Nephron (organoid): ENCODE measurements at regions not wholly inside any gene's neighbourhood (a gene's known extent, or its start where the extent isn't known, plus 50 kb on each side); places are given as distances from the start of the nearest gene placed in this dataset.
A peak's percentile ranks its signal among the peaks of the same experiment; 100 is the strongest.

ENCODE experiments used
- H3K27ac Mint-ChIP-seq, 3 experiments: 2 replicates each; pipeline ENCODE4 v1.8.0; 2020; ENCODE audit warnings: mixed read lengths in 3 of 3, mild to moderate bottlenecking in 2 of 3, moderate library complexity in 1 of 3
- H3K27me3 Mint-ChIP-seq: 2 replicates; pipeline ENCODE4 v1.8.0; 2021; ENCODE audit warnings: low read depth, mild to moderate bottlenecking, moderate library complexity, mixed read lengths
- H3K36me3 Mint-ChIP-seq: 2 replicates; pipeline ENCODE4 v1.8.0; 2020; ENCODE audit warnings: low read depth, mixed read lengths
- H3K4me1 Mint-ChIP-seq: 2 replicates; pipeline ENCODE4 v1.8.0; 2020; ENCODE audit warnings: mixed read lengths
- H3K4me3 Mint-ChIP-seq, 3 experiments: 2 replicates each; pipeline ENCODE4 v1.8.0; 2020; ENCODE audit warnings: mild to moderate bottlenecking in 3 of 3, mixed read lengths in 3 of 3, moderate library complexity in 2 of 3
- H3K9me3 Mint-ChIP-seq: 2 replicates; pipeline ENCODE4 v1.8.0; 2020; ENCODE audit warnings: mixed read lengths
- CTCF ChIP-seq, 3 experiments: fragments of 200-600 bp; sonication (generic); IDR thresholded peaks; one replicate each; pipeline ENCODE4 v1.5.0; 2021; ENCODE audit warnings: antibody characterized with exemption in 3 of 3; ENCODE audit not compliant: unreplicated experiment in 3 of 3

GRCh38 chr6:130755368-130756034, 71.7 kb upstream of the SMLR1 start:
- H3K27ac Mint-ChIP-seq, result no peak overlapping the region
- H3K4me1 Mint-ChIP-seq, result no peaks in the 10 kb centered on the region
- no peak overlapping the region for H3K4me3 Mint-ChIP-seq
- H3K9me3 Mint-ChIP-seq, result no peaks in the 10 kb centered on the region
- TF ChIP-seq CTCF (IDR thresholded peaks at IDR 0.05; ENCODE audit: unreplicated experiment in 3 of 3), result no peak
- H3K36me3 Mint-ChIP-seq, result no peaks in the 10 kb centered on the region
- no peaks in the 10 kb centered on the region for H3K27me3 Mint-ChIP-seq

- Mint-ChIP-seq H3K4me3 (no peak overlapping the region), H3K27ac (no peak overlapping the region), H3K9me3 (no peaks in the 10 kb centered on the region), H3K4me1 (no peaks in the 10 kb centered on the region), H3K27me3 (no peaks in the 10 kb centered on the region), H3K36me3 (no peaks in the 10 kb centered on the region)
- no peak for TF ChIP-seq CTCF (IDR thresholded peaks at IDR 0.05; ENCODE audit: unreplicated experiment in 3 of 3)
Measured at GRCh38 chr6:130756824-130757223, 70.4 kb upstream of the SMLR1 start.

GRCh38 chr6:130758813-130759212, 68.4 kb upstream of the SMLR1 start:
- TF ChIP-seq CTCF (IDR thresholded peaks at IDR 0.05; ENCODE audit: unreplicated experiment in 3 of 3), result no peak
- no peaks in the 10 kb centered on the region for H3K36me3 Mint-ChIP-seq
- H3K27me3 Mint-ChIP-seq, result no peaks in the 10 kb centered on the region
- H3K4me3 Mint-ChIP-seq, result no peak overlapping the region
- no peaks in the 10 kb centered on the region for H3K9me3 Mint-ChIP-seq
- H3K4me1 Mint-ChIP-seq, result no peaks in the 10 kb centered on the region
- no peak overlapping the region for H3K27ac Mint-ChIP-seq

- Mint-ChIP-seq H3K27me3 (no peaks in the 10 kb centered on the region), H3K36me3 (no peaks in the 10 kb centered on the region), H3K9me3 (no peaks in the 10 kb centered on the region), H3K4me3 (no peak overlapping the region), H3K4me1 (no peaks in the 10 kb centered on the region), H3K27ac (no peak overlapping the region)
- peak in 1 of 3 experiments; percentile 23 for TF ChIP-seq CTCF (IDR thresholded peaks at IDR 0.05; ENCODE audit: unreplicated experiment in 3 of 3)
Measured at GRCh38 chr6:130760006-130760405, 67.2 kb upstream of the SMLR1 start.

GRCh38 chr6:130761286-130761685, 65.9 kb upstream of the SMLR1 start:
- Mint-ChIP-seq H3K36me3 (no peaks in the 10 kb centered on the region), H3K27me3 (no peaks in the 10 kb centered on the region), H3K27ac (no peak overlapping the region), H3K4me3 (no peak overlapping the region), H3K4me1 (no peaks in the 10 kb centered on the region), H3K9me3 (no peaks in the 10 kb centered on the region)
- no peak for TF ChIP-seq CTCF (IDR thresholded peaks at IDR 0.05; ENCODE audit: unreplicated experiment in 3 of 3)

GRCh38 chr6:130765181-130765727, 62.0 kb upstream of the SMLR1 start:
- no peaks in the 10 kb centered on the region for H3K27me3 Mint-ChIP-seq
- H3K4me1 Mint-ChIP-seq, result no peaks in the 10 kb centered on the region
- TF ChIP-seq CTCF (IDR thresholded peaks at IDR 0.05; ENCODE audit: unreplicated experiment in 3 of 3), result no peak
- H3K4me3 Mint-ChIP-seq, result no peak overlapping the region
- H3K9me3 Mint-ChIP-seq, result no peaks in the 10 kb centered on the region
- H3K36me3 Mint-ChIP-seq, result no peaks in the 10 kb centered on the region
- H3K27ac Mint-ChIP-seq, result no peak overlapping the region
